Hepatocyte (in vitro differentiated cells): ENCODE measurements at regions not wholly inside any gene's neighbourhood (a gene's known extent, or its start where the extent isn't known, plus 50 kb on each side); places are given as distances from the start of the nearest gene placed in this dataset.

Experiments used
- DNase-seq: peaks from one replicate; pipeline ENCODE4 v3.0.0-alpha.2; 2016; ENCODE audit warnings: low spot score
- H2AFZ ChIP-seq: fragments of 200-600 bp; sonication (generic); 2 replicates; pipeline ENCODE4 v1.6.0; 2016; ENCODE audit warnings: antibody characterized with exemption, mild to moderate bottlenecking
- H3K27ac ChIP-seq: fragments of 200-600 bp; sonication (generic); 2 replicates; pipeline ENCODE4 v1.5.1; 2016; ENCODE audit warnings: mild to moderate bottlenecking
- H3K27me3 ChIP-seq: fragments of 200-600 bp; sonication (generic); 2 replicates; pipeline ENCODE4 v1.6.1; 2016
- H3K36me3 ChIP-seq: fragments of 200-600 bp; sonication (generic); replicated peaks from 2 replicates; pipeline ENCODE4 v1.5.1; 2016; ENCODE audit warnings: low read depth; ENCODE audit not compliant: insufficient read depth
- H3K4me1 ChIP-seq: fragments of 200-600 bp; sonication (generic); 2 replicates; pipeline ENCODE4 v1.5.1; 2016; ENCODE audit warnings: mild to moderate bottlenecking, moderate library complexity; ENCODE audit not compliant: insufficient read depth
- H3K4me2 ChIP-seq: fragments of 200-600 bp; sonication (generic); 2 replicates; pipeline ENCODE4 v1.6.0; 2016
- H3K4me3 ChIP-seq: fragments of 200-600 bp; sonication (generic); 2 replicates; pipeline ENCODE4 v1.5.1; 2016; ENCODE audit warnings: mild to moderate bottlenecking
- H3K79me2 ChIP-seq: fragments of 200-600 bp; sonication (generic); 2 replicates; pipeline ENCODE4 v1.6.0; 2017; ENCODE audit warnings: mild to moderate bottlenecking
- H3K9me2 ChIP-seq: fragments of 200-600 bp; sonication (generic); replicated peaks from 2 replicates; pipeline ENCODE4 v1.6.0; 2017; ENCODE audit warnings: mild to moderate bottlenecking; ENCODE audit not compliant: insufficient read depth
- H3K9me3 ChIP-seq: fragments of 200-600 bp; sonication (generic); 2 replicates; pipeline ENCODE4 v1.5.1; 2016; ENCODE audit warnings: low read depth, mild to moderate bottlenecking
- H4K20me1 ChIP-seq: fragments of 200-600 bp; sonication (generic); 2 replicates; pipeline ENCODE4 v1.6.0; 2016; ENCODE audit warnings: mild to moderate bottlenecking; ENCODE audit not compliant: insufficient read depth, poor library complexity, severe bottlenecking
- EZH2 ChIP-seq: fragments of 200-600 bp; sonication (generic); IDR thresholded peaks from 2 replicates; pipeline ENCODE4 v1.6.1; 2016; ENCODE audit warnings: antibody characterized with exemption, mild to moderate bottlenecking, borderline replicate concordance
- EZH2phosphoT487 ChIP-seq: fragments of 200-600 bp; sonication (generic); IDR thresholded peaks from one replicate; pipeline ENCODE4 v1.6.1; 2018; ENCODE audit warnings: antibody characterized with exemption, mild to moderate bottlenecking, low read depth, moderate library complexity; ENCODE audit not compliant: unreplicated experiment, severe bottlenecking
- WGBS: methylation state at CpG from one replicate; pipeline ENCODE4 v1.1.6; 2016; ENCODE audit warnings: low lambda C conversion rate; ENCODE audit errors: missing lambda C conversion rate; 5-methylcytosine and 5-hydroxymethylcytosine counted together
- TF ChIP-seq, protein P1 (sequence below): fragments of 200-600 bp; sonication (generic); IDR thresholded peaks from 2 replicates; pipeline ENCODE4 v1.5.1; 2016; ENCODE audit warnings: antibody characterized with exemption, mild to moderate bottlenecking; ENCODE audit not compliant: poor library complexity

DNA sequence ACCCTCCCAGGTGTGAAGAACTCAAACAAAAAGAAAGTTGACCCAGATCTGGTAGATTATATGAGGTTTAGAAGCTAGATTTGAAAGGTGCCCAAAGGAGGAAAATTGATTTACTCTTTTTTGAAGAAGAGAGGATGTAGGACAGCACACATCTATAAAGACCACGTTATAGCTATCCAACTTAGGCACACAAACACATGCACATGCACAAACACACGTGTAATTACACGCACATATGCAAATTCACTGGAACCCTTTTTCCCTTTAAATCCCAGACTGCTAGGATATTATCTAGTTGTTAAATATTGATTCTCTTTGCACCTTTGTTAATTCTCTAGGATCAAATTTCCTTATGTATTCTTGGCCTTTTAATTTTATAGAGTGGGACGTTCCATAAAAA, 272.8 kb upstream of the TBX18 start:
- TF ChIP-seq, protein P1, sequence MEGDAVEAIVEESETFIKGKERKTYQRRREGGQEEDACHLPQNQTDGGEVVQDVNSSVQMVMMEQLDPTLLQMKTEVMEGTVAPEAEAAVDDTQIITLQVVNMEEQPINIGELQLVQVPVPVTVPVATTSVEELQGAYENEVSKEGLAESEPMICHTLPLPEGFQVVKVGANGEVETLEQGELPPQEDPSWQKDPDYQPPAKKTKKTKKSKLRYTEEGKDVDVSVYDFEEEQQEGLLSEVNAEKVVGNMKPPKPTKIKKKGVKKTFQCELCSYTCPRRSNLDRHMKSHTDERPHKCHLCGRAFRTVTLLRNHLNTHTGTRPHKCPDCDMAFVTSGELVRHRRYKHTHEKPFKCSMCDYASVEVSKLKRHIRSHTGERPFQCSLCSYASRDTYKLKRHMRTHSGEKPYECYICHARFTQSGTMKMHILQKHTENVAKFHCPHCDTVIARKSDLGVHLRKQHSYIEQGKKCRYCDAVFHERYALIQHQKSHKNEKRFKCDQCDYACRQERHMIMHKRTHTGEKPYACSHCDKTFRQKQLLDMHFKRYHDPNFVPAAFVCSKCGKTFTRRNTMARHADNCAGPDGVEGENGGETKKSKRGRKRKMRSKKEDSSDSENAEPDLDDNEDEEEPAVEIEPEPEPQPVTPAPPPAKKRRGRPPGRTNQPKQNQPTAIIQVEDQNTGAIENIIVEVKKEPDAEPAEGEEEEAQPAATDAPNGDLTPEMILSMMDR = no peak
- TF ChIP-seq EZH2phosphoT487 (no peak), EZH2 (no peak)
- Histone ChIP-seq H3K36me3 (no peaks in the 10 kb centered on the region), H2AFZ (no peak overlapping the region), H4K20me1 (no peaks in the 10 kb centered on the region), H3K27me3 (no peaks in the 10 kb centered on the region), H3K9me3 (no peaks in the 10 kb centered on the region), H3K4me1 (no peaks in the 10 kb centered on the region), H3K9me2 (no peaks in the 10 kb centered on the region), H3K79me2 (no peaks in the 10 kb centered on the region), H3K4me2 (no peak overlapping the region), H3K4me3 (no peak overlapping the region), H3K27ac (no peak overlapping the region)
- WGBS = 80% methylated on average over 4 of the region's 4 CpGs
- DNase-seq = no peak

DNA sequence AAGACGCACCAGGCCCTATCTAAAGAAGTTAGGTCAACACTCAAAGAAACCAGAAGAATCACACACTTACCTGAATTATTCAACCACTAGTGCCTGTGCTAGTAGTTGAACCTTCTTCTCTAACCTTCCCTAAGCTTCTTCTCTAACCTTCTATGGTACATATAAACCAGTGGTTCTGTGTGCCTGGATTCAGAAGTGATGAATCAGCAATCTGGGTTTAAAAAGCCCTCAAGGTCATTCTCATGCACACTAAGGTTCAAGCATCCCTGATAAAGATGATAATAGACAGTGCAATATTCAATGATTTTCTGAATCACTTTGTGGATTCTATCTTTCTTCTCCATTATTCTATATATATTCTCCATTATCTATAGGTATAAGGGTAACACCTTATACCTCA, 271.4 kb upstream of the TBX18 start:
- no peaks in the 10 kb centered on the region for H3K9me2 ChIP-seq
- no peak overlapping the region for H3K4me2 ChIP-seq
- no peak overlapping the region for H3K27ac ChIP-seq
- H2AFZ ChIP-seq = no peak overlapping the region
- no peaks in the 10 kb centered on the region for H3K27me3 ChIP-seq
- no peaks in the 10 kb centered on the region for H3K4me1 ChIP-seq
- H3K79me2 ChIP-seq = no peaks in the 10 kb centered on the region
- H3K36me3 ChIP-seq = no peaks in the 10 kb centered on the region
- DNase-seq = no peak
- WGBS = 86% methylated on average over 1 of the region's 1 CpG
- no peaks in the 10 kb centered on the region for H4K20me1 ChIP-seq
- no peak for TF ChIP-seq EZH2phosphoT487
- TF ChIP-seq, protein P1 = no peak
- no peak for TF ChIP-seq EZH2
- no peaks in the 10 kb centered on the region for H3K9me3 ChIP-seq
- H3K4me3 ChIP-seq = no peak overlapping the region

DNA sequence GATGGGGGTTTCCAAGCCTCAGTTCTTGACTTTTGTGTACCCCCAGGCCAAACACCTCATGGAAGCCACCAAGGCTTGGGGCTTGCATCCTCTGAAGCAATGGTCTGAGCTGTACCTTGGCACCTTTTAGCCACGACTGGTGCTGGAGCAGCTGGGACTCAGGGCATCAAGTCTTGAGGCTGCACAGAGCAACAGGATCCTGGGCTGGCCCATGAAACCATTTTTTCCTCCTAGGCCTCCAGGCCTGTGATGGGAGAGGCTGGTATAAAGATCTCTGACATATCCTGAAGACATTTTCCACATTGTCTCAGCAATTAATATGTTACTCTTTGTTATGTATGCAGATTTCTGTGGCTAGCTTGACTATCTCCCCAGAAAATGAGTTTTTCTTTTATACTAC, 269.1 kb upstream of the TBX18 start:
- DNase-seq = no peak
- Histone ChIP-seq H3K27me3 (no peaks in the 10 kb centered on the region), H2AFZ (no peak overlapping the region), H3K4me1 (no peaks in the 10 kb centered on the region), H3K79me2 (no peaks in the 10 kb centered on the region), H3K9me3 (no peaks in the 10 kb centered on the region), H3K36me3 (no peaks in the 10 kb centered on the region), H4K20me1 (no peaks in the 10 kb centered on the region), H3K4me2 (no peak overlapping the region), H3K4me3 (no peak overlapping the region), H3K27ac (no peak overlapping the region), H3K9me2 (no peaks in the 10 kb centered on the region)
- TF ChIP-seq, protein P1 = no peak
- TF ChIP-seq EZH2 (no peak), EZH2phosphoT487 (no peak)
- 45% methylated on average over 1 of the region's 1 CpG for WGBS

DNA sequence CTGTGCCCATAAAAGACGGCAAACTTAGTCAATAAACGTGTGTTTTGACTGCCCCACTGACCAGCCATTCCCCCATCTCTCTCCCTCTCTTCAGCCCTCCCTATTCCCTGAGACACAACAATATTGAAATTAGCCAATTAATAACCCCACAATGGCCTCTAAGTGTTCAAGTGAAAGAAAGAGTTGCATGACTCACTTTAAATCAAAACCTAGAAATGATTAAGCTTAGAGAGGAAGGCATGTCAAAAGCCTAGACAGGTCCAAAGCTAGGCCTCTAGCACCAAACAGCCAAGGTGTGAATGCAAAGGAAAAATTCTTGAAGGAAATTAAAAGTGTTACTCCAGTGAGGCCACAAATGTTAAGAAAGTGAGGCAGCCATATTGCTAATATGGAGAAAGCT, 261.6 kb upstream of the TBX18 start:
- DNase-seq = no peak
- no peaks in the 10 kb centered on the region for H3K9me2 ChIP-seq
- no peak overlapping the region for H3K4me3 ChIP-seq
- no peak overlapping the region for H3K4me2 ChIP-seq
- H2AFZ ChIP-seq = no peak overlapping the region
- no peaks in the 10 kb centered on the region for H3K36me3 ChIP-seq
- no peaks in the 10 kb centered on the region for H3K9me3 ChIP-seq
- no peak overlapping the region for H3K27ac ChIP-seq
- 89% methylated on average over 2 of the region's 2 CpGs for WGBS
- no peaks in the 10 kb centered on the region for H4K20me1 ChIP-seq
- no peaks in the 10 kb centered on the region for H3K4me1 ChIP-seq
- H3K79me2 ChIP-seq = no peaks in the 10 kb centered on the region
- no peaks in the 10 kb centered on the region for H3K27me3 ChIP-seq
- no peak for TF ChIP-seq EZH2phosphoT487
- TF ChIP-seq, protein P1 = no peak
- TF ChIP-seq EZH2 = no peak
